ENCODE measurements at regions not wholly inside any gene's neighbourhood (a gene's known extent, or its start where the extent isn't known, plus 50 kb on each side); places are given as distances from the start of the nearest gene placed in this dataset.

DNA sequence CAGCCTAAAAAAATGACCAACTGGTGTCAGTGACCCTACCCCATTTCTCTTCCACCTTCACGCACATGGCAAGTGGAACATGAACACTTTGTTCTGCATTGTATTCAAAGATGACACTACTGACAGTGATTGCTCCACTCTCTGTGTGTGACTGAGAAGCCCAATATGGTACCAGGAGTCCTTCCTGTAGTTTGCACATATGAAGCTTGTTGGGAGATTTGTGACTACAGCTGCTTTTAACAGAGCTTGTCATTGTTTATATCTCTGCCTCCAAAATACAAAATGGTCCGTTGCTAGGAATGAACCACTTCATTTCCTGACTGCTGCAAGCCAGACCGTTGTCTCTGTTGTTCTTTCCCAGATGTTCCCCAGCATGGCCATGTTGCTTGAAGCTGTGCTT, 140.3 kb upstream of the TCF21 start:
- Histone ChIP-seq H3K27me3 (ENCODE audit: control insufficient read depth in 3 of 3, insufficient read depth in 3 of 3, low read length in 2 of 3) (no peaks in the 10 kb centered on the region), H3K27ac (ENCODE audit: low read depth in 1 of 2, low read length in 1 of 2) (no peak overlapping the region), H3K36me3 (ENCODE audit: control insufficient read depth in 4 of 4, insufficient read depth in 4 of 4, low read length in 4 of 4) (no peaks in the 10 kb centered on the region), H3K9me3 (ENCODE audit: control insufficient read depth in 4 of 4, insufficient read depth in 3 of 4, low read length in 3 of 4) (no peaks in the 10 kb centered on the region), H3K4me3 (no peak overlapping the region), H3K9ac (ENCODE audit: insufficient read depth in 1 of 2, low read length in 2 of 2) (no peak overlapping the region), H3K4me1 (ENCODE audit: control insufficient read depth in 5 of 5, insufficient read depth in 5 of 5, low read length in 5 of 5) (peaks cover 0 to 41% (median 5%) of the 10 kb centered on the region in 5 donors)
- TF ChIP-seq, protein P1, sequence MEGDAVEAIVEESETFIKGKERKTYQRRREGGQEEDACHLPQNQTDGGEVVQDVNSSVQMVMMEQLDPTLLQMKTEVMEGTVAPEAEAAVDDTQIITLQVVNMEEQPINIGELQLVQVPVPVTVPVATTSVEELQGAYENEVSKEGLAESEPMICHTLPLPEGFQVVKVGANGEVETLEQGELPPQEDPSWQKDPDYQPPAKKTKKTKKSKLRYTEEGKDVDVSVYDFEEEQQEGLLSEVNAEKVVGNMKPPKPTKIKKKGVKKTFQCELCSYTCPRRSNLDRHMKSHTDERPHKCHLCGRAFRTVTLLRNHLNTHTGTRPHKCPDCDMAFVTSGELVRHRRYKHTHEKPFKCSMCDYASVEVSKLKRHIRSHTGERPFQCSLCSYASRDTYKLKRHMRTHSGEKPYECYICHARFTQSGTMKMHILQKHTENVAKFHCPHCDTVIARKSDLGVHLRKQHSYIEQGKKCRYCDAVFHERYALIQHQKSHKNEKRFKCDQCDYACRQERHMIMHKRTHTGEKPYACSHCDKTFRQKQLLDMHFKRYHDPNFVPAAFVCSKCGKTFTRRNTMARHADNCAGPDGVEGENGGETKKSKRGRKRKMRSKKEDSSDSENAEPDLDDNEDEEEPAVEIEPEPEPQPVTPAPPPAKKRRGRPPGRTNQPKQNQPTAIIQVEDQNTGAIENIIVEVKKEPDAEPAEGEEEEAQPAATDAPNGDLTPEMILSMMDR (IDR thresholded peaks at IDR 0.05; ENCODE audit: control extremely low read depth, extremely low read depth): no peak
- ATAC-seq (ENCODE audit: insufficient read depth, low FRiP score) (peak; percentile 30), DNase-seq (peak; percentile 71 to 92 (median 86))
- 50 to 52% methylated on average over 3 of the region's 3 CpGs for WGBS, 2 donors

DNA sequence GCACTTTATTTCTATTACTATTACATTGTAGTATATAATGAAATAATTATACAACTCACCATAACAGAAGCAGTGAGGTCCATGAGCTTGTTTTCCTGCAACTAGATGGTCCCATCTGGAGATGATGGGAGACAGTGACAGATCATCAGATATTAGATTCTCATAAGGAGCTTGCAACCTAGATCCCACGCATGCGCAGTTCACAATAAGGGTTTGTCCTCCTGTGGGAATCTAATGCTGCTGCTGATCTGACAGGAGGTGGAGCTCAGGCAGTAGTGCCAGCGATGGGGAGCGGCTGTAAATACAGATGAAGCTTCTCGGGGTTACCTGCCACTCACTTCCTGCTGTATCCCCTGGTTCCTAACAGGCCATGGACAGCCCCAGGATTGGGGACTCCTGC, 139.5 kb upstream of the TCF21 start:
- ATAC-seq (ENCODE audit: insufficient read depth, low FRiP score) (no peak), DNase-seq (no peak)
- Histone ChIP-seq H3K9me3 (ENCODE audit: control insufficient read depth in 4 of 4, insufficient read depth in 3 of 4, low read length in 3 of 4) (no peaks in the 10 kb centered on the region), H3K4me3 (no peak overlapping the region), H3K9ac (ENCODE audit: insufficient read depth in 1 of 2, low read length in 2 of 2) (no peak overlapping the region), H3K27me3 (ENCODE audit: control insufficient read depth in 3 of 3, insufficient read depth in 3 of 3, low read length in 2 of 3) (no peaks in the 10 kb centered on the region), H3K27ac (ENCODE audit: low read depth in 1 of 2, low read length in 1 of 2) (no peak overlapping the region), H3K4me1 (ENCODE audit: control insufficient read depth in 5 of 5, insufficient read depth in 5 of 5, low read length in 5 of 5) (peaks cover 0 to 48% (median 5%) of the 10 kb centered on the region in 5 donors), H3K36me3 (ENCODE audit: control insufficient read depth in 4 of 4, insufficient read depth in 4 of 4, low read length in 4 of 4) (no peaks in the 10 kb centered on the region)
- WGBS, 2 donors: 81 to 90% methylated on average over 5 of the region's 5 CpGs
- TF ChIP-seq, protein P1 (IDR thresholded peaks at IDR 0.05; ENCODE audit: control extremely low read depth, extremely low read depth): no peak

DNA sequence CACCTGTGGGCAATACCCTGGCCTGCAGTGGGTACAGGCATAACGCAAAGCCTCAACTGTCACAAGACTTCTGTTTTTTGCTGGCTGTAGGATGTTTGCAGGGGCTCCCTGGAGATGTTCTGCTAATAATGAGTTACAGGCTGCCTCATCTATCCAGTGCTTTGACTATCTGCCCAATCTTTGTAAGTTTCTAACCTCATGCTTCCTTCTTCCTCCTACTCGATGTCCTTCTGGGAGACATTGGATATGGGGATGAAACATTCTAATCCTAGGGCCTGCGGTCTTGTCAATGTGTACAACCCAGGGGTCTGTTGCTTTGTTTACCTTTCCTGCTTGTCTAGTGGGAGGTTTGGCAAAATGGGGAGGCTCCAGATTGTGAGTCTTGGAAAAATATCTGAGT, 136.8 kb upstream of the TCF21 start:
- Histone ChIP-seq H3K27ac (ENCODE audit: low read depth in 1 of 2, low read length in 1 of 2) (peak overlapping the region in 1 of 2 donors; percentile 4), H3K36me3 (ENCODE audit: control insufficient read depth in 4 of 4, insufficient read depth in 4 of 4, low read length in 4 of 4) (no peaks in the 10 kb centered on the region), H3K4me1 (ENCODE audit: control insufficient read depth in 5 of 5, insufficient read depth in 5 of 5, low read length in 5 of 5) (peaks cover 0 to 69% (median 12%) of the 10 kb centered on the region in 5 donors), H3K27me3 (ENCODE audit: control insufficient read depth in 3 of 3, insufficient read depth in 3 of 3, low read length in 2 of 3) (no peaks in the 10 kb centered on the region), H3K9me3 (ENCODE audit: control insufficient read depth in 4 of 4, insufficient read depth in 3 of 4, low read length in 3 of 4) (no peaks in the 10 kb centered on the region), H3K9ac (ENCODE audit: insufficient read depth in 1 of 2, low read length in 2 of 2) (peak overlapping the region in 1 of 2 donors; percentile 47), H3K4me3 (no peak overlapping the region)
- ATAC-seq (ENCODE audit: insufficient read depth, low FRiP score) (no peak), DNase-seq (no peak)
- TF ChIP-seq, protein P1 (IDR thresholded peaks at IDR 0.05; ENCODE audit: control extremely low read depth, extremely low read depth): no peak
- WGBS, 2 donors: 66 to 81% methylated on average over 3 of the region's 3 CpGs

DNA sequence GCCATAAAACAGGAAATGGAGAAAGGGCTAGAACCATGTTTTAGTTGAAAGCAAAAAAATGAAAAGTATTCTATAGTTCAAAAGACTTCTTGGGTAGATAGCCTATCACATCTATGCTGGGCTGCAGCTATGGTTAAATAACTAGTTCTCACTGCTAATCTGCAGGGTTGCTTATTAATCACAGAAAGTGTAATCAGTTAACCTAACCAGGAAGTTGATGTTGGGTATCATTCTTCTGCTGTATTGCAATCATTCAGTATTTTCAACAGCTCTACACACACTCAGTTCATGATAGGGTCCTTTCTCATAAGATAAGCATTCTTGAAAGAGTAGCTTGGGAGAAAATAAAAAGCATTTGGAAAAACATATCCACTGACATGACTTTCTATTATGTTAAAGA, 135.2 kb upstream of the TCF21 start:
- no peak for ATAC-seq (ENCODE audit: insufficient read depth, low FRiP score)
- H3K27ac ChIP-seq (ENCODE audit: low read depth in 1 of 2, low read length in 1 of 2): no peak overlapping the region
- no peak overlapping the region for H3K9ac ChIP-seq (ENCODE audit: insufficient read depth in 1 of 2, low read length in 2 of 2)
- no peak overlapping the region for H3K4me3 ChIP-seq
- no peak for DNase-seq
- TF ChIP-seq, protein P1 (IDR thresholded peaks at IDR 0.05; ENCODE audit: control extremely low read depth, extremely low read depth): no peak
- H3K36me3 ChIP-seq (ENCODE audit: control insufficient read depth in 4 of 4, insufficient read depth in 4 of 4, low read length in 4 of 4): no peaks in the 10 kb centered on the region
- H3K4me1 ChIP-seq (ENCODE audit: control insufficient read depth in 5 of 5, insufficient read depth in 5 of 5, low read length in 5 of 5): peaks cover 0 to 71% (median 16%) of the 10 kb centered on the region in 5 donors
- H3K9me3 ChIP-seq (ENCODE audit: control insufficient read depth in 4 of 4, insufficient read depth in 3 of 4, low read length in 3 of 4): no peaks in the 10 kb centered on the region
- no peaks in the 10 kb centered on the region for H3K27me3 ChIP-seq (ENCODE audit: control insufficient read depth in 3 of 3, insufficient read depth in 3 of 3, low read length in 2 of 3)

All from lung (tissue), 11 donors.